ENCODE measurements at regions not wholly inside any gene's neighbourhood (a gene's known extent, or its start where the extent isn't known, plus 50 kb on each side); places are given as distances from the start of the nearest gene placed in this dataset.

GRCh38 chr3:95781598-95781997 is 1032.8 kb upstream of the EPHA6 start:
- no peak for DNase-seq (ENCODE audit: extremely low read depth, low read depth)
- no peak for TF ChIP-seq CTCF (IDR thresholded peaks at IDR 0.05; ENCODE audit: low read depth, low read length)

GRCh38 chr3:95789111-95789510 is 1025.3 kb upstream of the EPHA6 start:
- no peak for TF ChIP-seq CTCF (IDR thresholded peaks at IDR 0.05; ENCODE audit: low read depth, low read length)
- DNase-seq (ENCODE audit: extremely low read depth, low read depth): no peak

- no peak for DNase-seq (ENCODE audit: extremely low read depth, low read depth)
- no peak for TF ChIP-seq CTCF (IDR thresholded peaks at IDR 0.05; ENCODE audit: low read depth, low read length)
These were observed 1017.3 kb upstream of the EPHA6 start for GRCh38 chr3:95797081-95797480.

- no peak for DNase-seq (ENCODE audit: extremely low read depth, low read depth)
- TF ChIP-seq CTCF (IDR thresholded peaks at IDR 0.05; ENCODE audit: low read depth, low read length): no peak
These were observed 1015.8 kb upstream of the EPHA6 start for GRCh38 chr3:95798628-95799027.

- DNase-seq (ENCODE audit: extremely low read depth, low read depth): no peak
- TF ChIP-seq CTCF (IDR thresholded peaks at IDR 0.05; ENCODE audit: low read depth, low read length): no peak
These were observed 1003.9 kb upstream of the EPHA6 start for GRCh38 chr3:95810462-95810861.

- no peak for TF ChIP-seq CTCF (IDR thresholded peaks at IDR 0.05; ENCODE audit: low read depth, low read length)
- no peak for DNase-seq (ENCODE audit: extremely low read depth, low read depth)
These were observed 1001.1 kb upstream of the EPHA6 start for GRCh38 chr3:95813244-95813643.

GRCh38 chr3:95815828-95816227 is 998.6 kb upstream of the EPHA6 start:
- no peak for DNase-seq (ENCODE audit: extremely low read depth, low read depth)
- no peak for TF ChIP-seq CTCF (IDR thresholded peaks at IDR 0.05; ENCODE audit: low read depth, low read length)

Measured in AG09319 (cell line).